Tibial artery (tissue), 4 donors: ENCODE measurements at regions not wholly inside any gene's neighbourhood (a gene's known extent, or its start where the extent isn't known, plus 50 kb on each side); places are given as distances from the start of the nearest gene placed in this dataset.

Experiments used
- DNase-seq, 2 donors: peaks; one replicate each; pipeline ENCODE4 v3.0.0-alpha.2; 2019
- H3K27ac ChIP-seq, 2 donors: fragments of 200-600 bp; sonication (generic) in 1 of 2; 1 replicate in 1 of 2; 2 replicates in 1 of 2; pipeline ENCODE4 v1.5.1; 2018 to 2019; ENCODE audit warnings: mild to moderate bottlenecking in 1 of 2
- H3K27me3 ChIP-seq, 2 donors: fragments of 200-600 bp; sonication (generic) in 1 of 2; one replicate each; pipeline versions ENCODE4 v1.5.1 to v1.6.0; 2016 to 2019
- H3K36me3 ChIP-seq, 3 donors: fragments of 200-600 bp; sonication (generic) in 2 of 3; one replicate each; pipeline ENCODE4 v1.5.1; 2016 to 2019; ENCODE audit warnings: mild to moderate bottlenecking in 2 of 3
- H3K4me1 ChIP-seq, 4 donors: fragments of 200-600 bp; sonication (generic) in 2 of 4; 1 replicate in 3 of 4; 2 replicates in 1 of 4; pipeline ENCODE4 v1.5.1; 2016 to 2019
- H3K4me3 ChIP-seq, 2 donors: fragments of 200-600 bp; sonication (generic) in 1 of 2; 1 replicate in 1 of 2; 2 replicates in 1 of 2; pipeline ENCODE4 v1.5.1; 2018 to 2019; ENCODE audit warnings: mild to moderate bottlenecking in 2 of 2
- H3K9me3 ChIP-seq, 3 donors: fragments of 200-600 bp; sonication (generic) in 1 of 3; one replicate each; pipeline ENCODE4 v1.5.1; 2016 to 2019
- intact Hi-C: fragments of 100-400 bp; cut with DNase I; formaldehyde crosslinking; loops from one replicate; pipeline ENCODE4 v1.15.0; 2023; ENCODE audit warnings: low total_unique reads
- TF ChIP-seq, protein P1 (sequence below), 2 experiments: fragments of 200-600 bp in 1 of 2; fragments of 450-650 bp in 1 of 2; IDR thresholded peaks; one replicate each; pipeline ENCODE4 v1.5.1; 2017 to 2019; ENCODE audit warnings: antibody characterized with exemption in 2 of 2, mild to moderate bottlenecking in 1 of 2, moderate library complexity in 1 of 2

DNA sequence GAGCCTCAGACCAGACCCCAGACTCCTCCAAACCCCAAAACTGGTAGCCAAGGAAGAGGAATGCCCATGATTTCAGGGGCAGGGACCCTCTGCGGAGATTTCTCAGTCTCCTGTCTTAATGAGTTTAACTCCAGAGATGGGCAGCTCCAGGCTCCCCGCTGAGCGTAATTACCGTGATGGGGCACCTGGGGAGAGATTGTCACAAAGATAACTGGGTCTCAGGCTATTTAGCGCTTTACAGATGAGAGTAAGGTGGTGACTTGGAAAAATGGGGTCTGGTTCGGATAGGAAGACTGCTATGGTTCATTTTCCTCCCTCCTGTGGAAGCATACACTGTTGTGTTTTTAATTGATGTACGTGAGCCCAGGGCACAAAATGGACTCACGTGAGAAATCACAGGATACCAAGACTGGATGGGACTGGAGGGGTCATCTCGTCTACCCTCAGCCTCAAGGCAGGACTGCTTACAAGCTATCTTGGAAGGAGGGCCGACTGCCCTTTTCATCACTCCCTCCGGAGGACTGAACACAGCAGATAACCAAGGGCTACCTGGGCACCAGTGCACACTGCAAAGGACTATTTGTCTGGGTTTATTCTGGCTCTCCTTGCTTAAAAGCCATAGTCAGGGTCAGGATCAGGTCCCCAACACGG lies 427.8 kb downstream of the ZNF521 start:
- intact Hi-C loops: no loop called here

DNA sequence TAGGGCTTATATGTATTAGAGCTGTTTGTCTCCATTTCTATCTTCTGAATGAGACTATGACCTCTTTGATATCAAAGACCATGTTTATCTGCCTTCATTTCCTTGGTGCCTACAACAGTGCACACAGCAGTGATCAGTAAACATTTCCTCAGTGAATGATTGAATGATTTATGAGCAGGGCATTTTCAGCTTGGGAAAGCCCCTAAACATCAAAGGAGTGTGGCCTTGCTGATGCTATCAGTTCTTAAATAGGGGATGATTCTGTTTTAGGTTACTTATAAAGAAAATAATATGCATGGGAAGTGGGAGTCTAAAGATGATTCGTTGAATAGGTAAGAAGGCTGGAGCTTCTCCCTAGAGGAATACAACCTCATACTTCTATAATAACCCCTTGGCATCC lies 425.3 kb downstream of the ZNF521 start:
- Histone ChIP-seq H3K4me3 (no peak overlapping the region), H3K27me3 (no peaks in the 10 kb centered on the region), H3K27ac (no peak overlapping the region), H3K36me3 (no peaks in the 10 kb centered on the region), H3K9me3 (no peaks in the 10 kb centered on the region), H3K4me1 (no peaks in the 10 kb centered on the region)
- TF ChIP-seq, protein P1, sequence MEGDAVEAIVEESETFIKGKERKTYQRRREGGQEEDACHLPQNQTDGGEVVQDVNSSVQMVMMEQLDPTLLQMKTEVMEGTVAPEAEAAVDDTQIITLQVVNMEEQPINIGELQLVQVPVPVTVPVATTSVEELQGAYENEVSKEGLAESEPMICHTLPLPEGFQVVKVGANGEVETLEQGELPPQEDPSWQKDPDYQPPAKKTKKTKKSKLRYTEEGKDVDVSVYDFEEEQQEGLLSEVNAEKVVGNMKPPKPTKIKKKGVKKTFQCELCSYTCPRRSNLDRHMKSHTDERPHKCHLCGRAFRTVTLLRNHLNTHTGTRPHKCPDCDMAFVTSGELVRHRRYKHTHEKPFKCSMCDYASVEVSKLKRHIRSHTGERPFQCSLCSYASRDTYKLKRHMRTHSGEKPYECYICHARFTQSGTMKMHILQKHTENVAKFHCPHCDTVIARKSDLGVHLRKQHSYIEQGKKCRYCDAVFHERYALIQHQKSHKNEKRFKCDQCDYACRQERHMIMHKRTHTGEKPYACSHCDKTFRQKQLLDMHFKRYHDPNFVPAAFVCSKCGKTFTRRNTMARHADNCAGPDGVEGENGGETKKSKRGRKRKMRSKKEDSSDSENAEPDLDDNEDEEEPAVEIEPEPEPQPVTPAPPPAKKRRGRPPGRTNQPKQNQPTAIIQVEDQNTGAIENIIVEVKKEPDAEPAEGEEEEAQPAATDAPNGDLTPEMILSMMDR (IDR thresholded peaks at IDR 0.05): no peak
- intact Hi-C loops: no loop called here
- no peak for DNase-seq

More for the DNA sequence above, 427.8 kb downstream of the ZNF521 start:
- TF ChIP-seq, protein P1 (IDR thresholded peaks at IDR 0.05): no peak
- no peaks in the 10 kb centered on the region for H3K4me1 ChIP-seq
- no peak overlapping the region for H3K4me3 ChIP-seq
- H3K27me3 ChIP-seq: no peaks in the 10 kb centered on the region
- H3K9me3 ChIP-seq: no peaks in the 10 kb centered on the region
- no peaks in the 10 kb centered on the region for H3K36me3 ChIP-seq
- no peak for DNase-seq
- H3K27ac ChIP-seq: no peak overlapping the region

DNA sequence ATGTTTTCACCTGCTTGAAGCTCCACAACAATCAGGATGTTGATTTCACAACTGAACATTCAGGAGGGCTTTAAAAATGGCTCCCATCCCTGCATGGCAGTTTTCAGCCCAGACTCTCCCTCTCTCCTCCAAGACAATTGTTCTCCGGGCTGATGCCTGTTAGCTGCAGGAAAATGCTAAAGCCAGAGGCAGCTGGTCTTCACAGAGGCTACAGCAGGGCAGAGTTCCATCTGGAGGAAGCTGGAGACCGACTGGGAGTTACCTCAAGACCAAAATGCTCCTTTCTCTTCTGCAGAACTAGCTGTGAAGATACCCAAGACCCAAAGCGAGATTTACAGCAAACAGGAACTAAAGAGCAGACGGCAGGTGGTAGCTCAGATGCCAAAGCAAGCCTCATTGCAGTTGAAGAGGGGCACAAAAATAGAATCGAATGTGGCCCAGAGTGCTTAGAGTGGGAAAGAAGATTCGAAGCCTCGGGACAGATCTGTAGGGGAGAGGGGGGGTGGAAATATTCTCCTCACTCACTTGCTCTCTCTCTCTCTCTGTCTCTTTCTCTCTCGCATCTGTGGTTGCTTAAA lies 423.6 kb downstream of the ZNF521 start:
- Histone ChIP-seq H3K9me3 (no peaks in the 10 kb centered on the region), H3K4me3 (no peak overlapping the region), H3K4me1 (no peaks in the 10 kb centered on the region), H3K27me3 (no peaks in the 10 kb centered on the region), H3K27ac (no peak overlapping the region), H3K36me3 (no peaks in the 10 kb centered on the region)
- no peak for DNase-seq
- intact Hi-C loops: no loop called here
- TF ChIP-seq, protein P1 (IDR thresholded peaks at IDR 0.05): no peak

DNA sequence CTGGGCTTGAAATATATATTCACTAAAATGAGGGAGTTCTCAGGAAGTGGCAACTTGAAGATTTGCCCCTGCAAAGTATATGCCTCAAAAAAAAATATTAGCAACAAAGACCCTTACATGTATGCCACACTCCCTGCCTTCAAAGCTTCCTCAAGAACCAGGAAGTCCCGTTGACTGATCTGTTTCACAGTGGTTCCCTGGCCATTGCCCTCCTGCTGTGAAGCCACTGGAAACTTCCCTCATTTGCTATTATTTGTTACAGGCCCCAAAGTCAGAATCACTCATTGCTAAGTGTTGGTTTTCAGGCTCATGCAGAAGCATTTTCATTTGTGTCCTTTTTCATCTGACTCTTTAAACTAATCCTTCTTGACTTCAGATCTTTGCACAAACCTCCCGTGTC lies 421.5 kb downstream of the ZNF521 start:
- H3K4me1 ChIP-seq: no peaks in the 10 kb centered on the region
- no peaks in the 10 kb centered on the region for H3K27me3 ChIP-seq
- intact Hi-C loops: no loop called here
- DNase-seq: no peak
- H3K27ac ChIP-seq: no peak overlapping the region
- TF ChIP-seq, protein P1 (IDR thresholded peaks at IDR 0.05): no peak
- H3K9me3 ChIP-seq: no peaks in the 10 kb centered on the region
- no peaks in the 10 kb centered on the region for H3K36me3 ChIP-seq
- no peak overlapping the region for H3K4me3 ChIP-seq

DNA sequence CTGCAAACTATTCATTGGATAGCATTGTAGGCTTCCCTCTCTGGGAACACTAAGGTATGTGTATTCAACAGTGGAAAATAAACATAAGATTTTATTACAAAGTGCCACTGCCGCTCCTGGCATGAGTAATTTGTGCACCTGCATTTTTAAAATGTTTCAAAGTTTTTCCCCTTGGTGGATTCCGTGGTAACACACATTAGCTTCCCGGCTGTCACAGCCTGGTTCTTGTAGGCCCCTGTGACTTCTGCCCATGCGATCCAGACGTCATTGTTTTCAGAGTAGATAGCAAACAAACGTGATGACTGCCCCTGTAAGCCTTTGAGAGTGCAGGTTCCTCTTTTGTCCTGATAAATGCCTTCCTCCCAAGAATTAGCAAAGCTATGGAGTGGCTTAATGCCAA lies 421.0 kb downstream of the ZNF521 start:
- Histone ChIP-seq H3K27ac (no peak overlapping the region), H3K36me3 (no peaks in the 10 kb centered on the region), H3K9me3 (no peaks in the 10 kb centered on the region), H3K4me3 (no peak overlapping the region), H3K4me1 (no peaks in the 10 kb centered on the region), H3K27me3 (no peaks in the 10 kb centered on the region)
- intact Hi-C loops: no loop called here
- DNase-seq: no peak
- TF ChIP-seq, protein P1 (IDR thresholded peaks at IDR 0.05): no peak
